Thoracic aorta (tissue), 2 donors: ENCODE measurements at regions not wholly inside any gene's neighbourhood (a gene's known extent, or its start where the extent isn't known, plus 50 kb on each side); places are given as distances from the start of the nearest gene placed in this dataset.

Experiments
- ATAC-seq: fragments of 150-250 bp; one replicate; pipeline ENCODE4 v1.8.0; 2017; ENCODE audit warnings: low read depth; ENCODE audit not compliant: insufficient number of reproducible peaks, low FRiP score
- DNase-seq: peaks from one replicate; pipeline ENCODE4 v3.0.0-alpha.2; 2020; ENCODE audit warnings: low spot score
- H3K27ac ChIP-seq, 2 donors: fragments of 200-600 bp; sonication (generic); 1 replicate in 1 of 2; 2 replicates in 1 of 2; pipeline ENCODE4 v1.5.1; 2016; ENCODE audit warnings: mild to moderate bottlenecking in 2 of 2, moderate library complexity in 2 of 2
- H3K27me3 ChIP-seq: fragments of 200-600 bp; sonication (generic); replicated peaks from 2 replicates; pipeline ENCODE4 v1.6.0; 2016; ENCODE audit warnings: mild to moderate bottlenecking; ENCODE audit not compliant: insufficient read depth
- H3K36me3 ChIP-seq: fragments of 200-600 bp; sonication (generic); one replicate; pipeline ENCODE4 v1.5.1; 2016
- H3K4me1 ChIP-seq, 2 donors: fragments of 200-600 bp; sonication (generic); 1 replicate in 1 of 2; 2 replicates in 1 of 2; pipeline versions ENCODE4 v1.5.1 to v1.6.0; 2016; ENCODE audit warnings: low read depth in 2 of 2, mild to moderate bottlenecking in 1 of 2; ENCODE audit not compliant: control insufficient read depth in 1 of 2
- H3K4me3 ChIP-seq: fragments of 200-600 bp; sonication (generic); 2 replicates; pipeline ENCODE4 v1.5.1; 2016; ENCODE audit warnings: mild to moderate bottlenecking
- H3K9me3 ChIP-seq: fragments of 200-600 bp; sonication (generic); 2 replicates; pipeline ENCODE4 v1.5.1; 2016
- TF ChIP-seq, protein P1 (sequence below): fragments of 200-600 bp; sonication (generic); IDR thresholded peaks from one replicate; pipeline ENCODE4 v1.5.1; 2019; ENCODE audit warnings: antibody characterized with exemption

DNA sequence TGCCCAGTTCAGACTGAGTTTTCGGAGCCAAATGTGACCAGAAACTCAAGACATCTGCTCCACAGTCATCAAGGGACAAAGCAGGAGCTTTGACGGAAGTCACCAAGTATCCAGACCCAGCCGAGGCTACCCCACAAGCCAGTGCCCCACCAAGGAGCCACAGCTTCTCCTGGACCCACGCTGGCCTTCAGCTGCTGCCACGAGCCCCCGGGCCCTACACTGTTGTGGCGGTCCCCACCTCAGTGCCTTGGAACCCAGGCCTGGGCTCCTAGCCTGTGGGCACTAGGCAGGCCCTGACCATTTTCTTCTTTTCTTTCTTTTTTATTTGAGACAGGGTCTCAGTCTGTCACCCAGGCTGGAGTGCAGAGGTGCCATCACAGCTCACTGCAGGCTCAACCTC, 82.1 kb upstream of the NKX1-1 start:
- no peaks in the 10 kb centered on the region for H3K27me3 ChIP-seq
- peaks cover 14% of the 10 kb centered on the region for H3K9me3 ChIP-seq
- TF ChIP-seq, protein P1, sequence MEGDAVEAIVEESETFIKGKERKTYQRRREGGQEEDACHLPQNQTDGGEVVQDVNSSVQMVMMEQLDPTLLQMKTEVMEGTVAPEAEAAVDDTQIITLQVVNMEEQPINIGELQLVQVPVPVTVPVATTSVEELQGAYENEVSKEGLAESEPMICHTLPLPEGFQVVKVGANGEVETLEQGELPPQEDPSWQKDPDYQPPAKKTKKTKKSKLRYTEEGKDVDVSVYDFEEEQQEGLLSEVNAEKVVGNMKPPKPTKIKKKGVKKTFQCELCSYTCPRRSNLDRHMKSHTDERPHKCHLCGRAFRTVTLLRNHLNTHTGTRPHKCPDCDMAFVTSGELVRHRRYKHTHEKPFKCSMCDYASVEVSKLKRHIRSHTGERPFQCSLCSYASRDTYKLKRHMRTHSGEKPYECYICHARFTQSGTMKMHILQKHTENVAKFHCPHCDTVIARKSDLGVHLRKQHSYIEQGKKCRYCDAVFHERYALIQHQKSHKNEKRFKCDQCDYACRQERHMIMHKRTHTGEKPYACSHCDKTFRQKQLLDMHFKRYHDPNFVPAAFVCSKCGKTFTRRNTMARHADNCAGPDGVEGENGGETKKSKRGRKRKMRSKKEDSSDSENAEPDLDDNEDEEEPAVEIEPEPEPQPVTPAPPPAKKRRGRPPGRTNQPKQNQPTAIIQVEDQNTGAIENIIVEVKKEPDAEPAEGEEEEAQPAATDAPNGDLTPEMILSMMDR, result no peak
- no peak overlapping the region for H3K27ac ChIP-seq
- DNase-seq (no peak), ATAC-seq (no peak)
- no peak overlapping the region for H3K4me3 ChIP-seq
- H3K36me3 ChIP-seq, result no peaks in the 10 kb centered on the region
- no peaks in the 10 kb centered on the region for H3K4me1 ChIP-seq

DNA sequence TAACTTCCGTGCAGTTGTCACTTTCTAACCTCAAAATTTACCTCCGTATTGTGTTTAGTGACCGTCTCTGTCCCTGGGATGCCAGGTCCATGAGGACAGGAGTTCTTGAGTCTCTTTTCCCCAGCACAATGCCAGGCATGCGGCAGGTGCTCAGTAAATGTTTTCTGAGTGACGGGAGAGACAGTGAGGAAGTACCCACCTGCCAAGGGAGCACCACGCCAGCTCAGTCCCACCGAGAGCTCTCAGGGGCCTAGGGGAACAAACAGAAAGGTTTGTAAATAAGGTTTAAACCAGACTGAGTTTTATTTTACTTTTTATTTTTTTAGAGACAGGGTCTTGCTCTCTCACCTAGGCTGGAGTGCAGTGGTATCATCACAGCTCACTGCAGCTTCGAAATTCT, 81.5 kb upstream of the NKX1-1 start:
- H3K4me3 ChIP-seq, result no peak overlapping the region
- TF ChIP-seq, protein P1, result no peak
- DNase-seq, result no peak

DNA sequence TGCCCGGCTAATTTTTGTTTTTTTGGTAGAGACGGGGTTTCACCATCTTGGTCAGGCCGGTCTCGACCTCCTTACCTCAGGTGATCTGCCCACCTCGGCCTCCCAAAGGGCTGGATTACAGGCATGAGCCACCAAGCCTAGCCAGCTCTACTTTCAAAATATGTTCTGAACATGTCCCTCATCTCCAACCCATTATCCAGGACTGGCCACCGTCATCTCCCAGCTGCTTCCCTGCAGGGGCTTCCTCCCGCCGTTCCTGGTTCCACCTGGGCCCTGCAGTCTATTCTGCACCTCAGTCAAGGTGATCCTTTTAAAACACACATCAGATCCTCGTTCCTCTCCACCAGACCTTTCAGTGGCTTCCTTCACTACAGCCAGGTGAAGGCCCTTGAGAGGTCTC, 80.9 kb upstream of the NKX1-1 start:
- DNase-seq (no peak), ATAC-seq (no peak)
- Histone ChIP-seq H3K27me3 (no peaks in the 10 kb centered on the region), H3K9me3 (peaks cover 14% of the 10 kb centered on the region), H3K4me1 (no peaks in the 10 kb centered on the region), H3K27ac (no peak overlapping the region), H3K36me3 (no peaks in the 10 kb centered on the region), H3K4me3 (no peak overlapping the region)
- TF ChIP-seq, protein P1, result no peak

More for the DNA sequence above, 81.5 kb upstream of the NKX1-1 start:
- no peaks in the 10 kb centered on the region for H3K36me3 ChIP-seq
- peaks cover 14% of the 10 kb centered on the region for H3K9me3 ChIP-seq
- no peaks in the 10 kb centered on the region for H3K4me1 ChIP-seq
- ATAC-seq, result no peak
- H3K27ac ChIP-seq, result no peak overlapping the region
- H3K27me3 ChIP-seq, result no peaks in the 10 kb centered on the region

DNA sequence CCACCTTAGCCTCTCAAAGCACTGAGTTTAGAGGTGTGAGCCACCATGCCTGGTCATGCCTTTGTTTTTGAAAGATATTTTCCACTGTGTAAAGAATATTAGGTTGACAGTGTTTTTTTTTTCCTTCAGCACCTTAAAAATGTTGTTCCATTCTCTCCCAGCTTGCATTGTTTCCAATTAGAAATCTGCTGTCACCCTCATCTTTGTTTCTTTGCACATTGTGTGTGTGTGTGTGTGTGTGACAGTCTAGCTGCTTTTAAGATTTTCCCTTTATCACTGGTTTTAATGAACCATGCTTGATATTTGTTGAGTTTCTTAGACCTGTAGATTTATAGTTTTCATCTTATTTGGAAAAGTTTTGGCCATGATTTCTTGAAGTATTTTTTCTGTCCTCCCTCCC, 79.0 kb upstream of the NKX1-1 start:
- ATAC-seq (no peak), DNase-seq (no peak)
- peaks cover 25% of the 10 kb centered on the region for H3K9me3 ChIP-seq
- TF ChIP-seq, protein P1, result no peak
- H3K27ac ChIP-seq, result no peak overlapping the region
- no peaks in the 10 kb centered on the region for H3K4me1 ChIP-seq
- H3K4me3 ChIP-seq, result no peak overlapping the region
- no peaks in the 10 kb centered on the region for H3K27me3 ChIP-seq
- no peaks in the 10 kb centered on the region for H3K36me3 ChIP-seq

DNA sequence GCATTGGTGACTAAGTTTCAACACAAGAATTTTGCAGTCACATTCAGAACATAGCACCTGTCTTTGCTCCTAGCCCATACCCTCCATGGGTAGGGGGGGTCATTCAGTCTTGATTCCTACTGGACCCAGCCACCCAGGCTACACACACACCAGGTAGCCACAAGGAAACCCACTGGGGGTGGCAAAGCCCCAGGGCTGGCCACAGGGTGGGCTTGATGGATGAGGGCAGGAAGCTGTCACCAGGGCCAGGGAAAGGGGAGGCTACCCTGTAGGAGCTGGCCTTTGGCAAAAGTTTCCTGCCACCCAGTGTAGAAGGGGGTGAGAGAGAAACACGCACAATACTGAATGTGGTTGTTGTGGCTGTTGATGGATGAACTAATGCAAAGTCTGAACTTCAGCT, 74.5 kb upstream of the NKX1-1 start:
- TF ChIP-seq, protein P1, result no peak
- DNase-seq, result no peak
- H3K9me3 ChIP-seq, result peaks cover 23% of the 10 kb centered on the region
- no peak overlapping the region for H3K4me3 ChIP-seq
- H3K27me3 ChIP-seq, result no peaks in the 10 kb centered on the region
- no peak overlapping the region for H3K27ac ChIP-seq
- ATAC-seq, result no peak
- no peaks in the 10 kb centered on the region for H3K4me1 ChIP-seq
- H3K36me3 ChIP-seq, result no peaks in the 10 kb centered on the region
